GM12878 (cell line): ENCODE measurements at regions not wholly inside any gene's neighbourhood (a gene's known extent, or its start where the extent isn't known, plus 50 kb on each side); places are given as distances from the start of the nearest gene placed in this dataset.

ENCODE experiments used
- ATAC-seq: fragments of 200-7000 bp; cut with Tn5 transposase; 3 replicates; pipeline ENCODE4 v1.9.1; 2020; ENCODE audit warnings: mild to moderate bottlenecking, moderate library complexity
- BruUV-seq: library from RNA; stranded (reverse); fragments of 400-500 nt; replicated peaks from 2 replicates; lab custom pipeline; 2021; lab: Mats Ljungman, UMichigan
- CTCF ChIA-PET: fragments of 300-600 bp; sonication (Branson Sonifier 250); formaldehyde crosslinking; extraction: SDS; loops from one replicate; lab custom pipeline; 2021; ENCODE audit warnings: inconsistent platforms; lab: Yijun Ruan, JAX
- POLR2A ChIA-PET: fragments of 350-600 bp; formaldehyde crosslinking; extraction: SDS; loops from one replicate; lab custom pipeline; 2021; ENCODE audit warnings: inconsistent platforms; lab: Charles Lee
- RAD21 ChIA-PET: fragments of 300-600 bp; sonication (Branson Sonifier 250); formaldehyde crosslinking; loops from one replicate; lab custom pipeline; 2023; ENCODE audit warnings: antibody characterized with exemption; ENCODE audit not compliant: unreplicated experiment; lab: Charles Lee
- SMC1A ChIA-PET: fragments of 300-600 bp; sonication (Branson Sonifier 250); formaldehyde crosslinking; loops from one replicate; lab custom pipeline; 2023; ENCODE audit not compliant: unreplicated experiment, uncharacterized antibody; lab: Charles Lee
- DNase-seq: peaks from one replicate; pipeline ENCODE4 v3.0.0-alpha.2; 2011; ENCODE audit warnings: low read depth, low spot score
- FAIRE-seq: peaks from 3 replicates; lab custom pipeline; 2011; peaks lifted over from hg19 to GRCh38; lab: Jason Lieb, UNC
- H2AFZ ChIP-seq: 2 replicates; pipeline ENCODE4 v1.6.0; 2011; ENCODE audit warnings: low read depth, low read length, control low read depth; ENCODE audit not compliant: control insufficient read depth
- H3K27ac ChIP-seq: 2 replicates; pipeline ENCODE4 v1.5.1; 2011; ENCODE audit warnings: control low read depth; ENCODE audit not compliant: control insufficient read depth, insufficient read depth
- H3K27me3 ChIP-seq, 2 experiments: replicated peaks in 1 of 2; 2 replicates each; pipeline versions ENCODE4 v1.6.0 to v1.6.1; 2011; ENCODE audit warnings: low read length in 1 of 2; ENCODE audit not compliant: control insufficient read depth in 2 of 2, insufficient read depth in 2 of 2
- H3K36me3 ChIP-seq, 2 experiments: 2 replicates each; pipeline ENCODE4 v1.5.1; 2011; ENCODE audit warnings: low read length in 1 of 2; ENCODE audit not compliant: control insufficient read depth in 2 of 2, insufficient read depth in 2 of 2
- H3K4me1 ChIP-seq: 2 replicates; pipeline ENCODE4 v1.6.1; 2011; ENCODE audit warnings: mild to moderate bottlenecking, low read length, moderate library complexity, mixed read lengths; ENCODE audit not compliant: control insufficient read depth, insufficient read depth
- H3K4me2 ChIP-seq: 2 replicates; pipeline ENCODE4 v1.6.0; 2011; ENCODE audit warnings: control low read depth; ENCODE audit not compliant: control insufficient read depth, insufficient read depth
- H3K4me3 ChIP-seq: fragments of 200-600 bp; sonication (generic); 2 replicates; pipeline ENCODE4 v1.5.1; 2016
- H3K79me2 ChIP-seq: 2 replicates; pipeline ENCODE4 v1.6.0; 2011; ENCODE audit warnings: low read length; ENCODE audit not compliant: control insufficient read depth, insufficient read depth
- H3K9ac ChIP-seq: 2 replicates; pipeline ENCODE4 v1.8.0; 2011; ENCODE audit warnings: low read length, control low read depth, mixed read lengths; ENCODE audit not compliant: control insufficient read depth, insufficient read depth
- H3K9me3 ChIP-seq: replicated peaks from 3 replicates; pipeline ENCODE4 v1.5.1; 2011; ENCODE audit warnings: mild to moderate bottlenecking, low read length; ENCODE audit not compliant: control insufficient read depth, insufficient read depth
- H4K20me1 ChIP-seq: 2 replicates; pipeline ENCODE4 v1.6.0; 2011; ENCODE audit not compliant: control insufficient read depth, insufficient read depth
- BHLHE40 ChIP-seq, 2 experiments: fragments of 450-650 bp in 1 of 2; IDR thresholded peaks; 2 replicates each; pipeline ENCODE4 v1.6.1; 2011 to 2017; ENCODE audit warnings: low read depth in 2 of 2, borderline replicate concordance in 1 of 2, improper control_type of control experiment in 1 of 2, low read length in 1 of 2, mild to moderate bottlenecking in 1 of 2
- HCFC1 ChIP-seq: fragments of 150-350 bp; IDR thresholded peaks from 2 replicates; pipeline ENCODE4 v1.6.1; 2014; ENCODE audit warnings: low read length
- HDAC6 ChIP-seq: fragments of 200-600 bp; sonication (generic); IDR thresholded peaks from one replicate; pipeline ENCODE4 v1.8.0; 2017; ENCODE audit warnings: antibody characterized with exemption; ENCODE audit not compliant: unreplicated experiment
- IRF4 ChIP-seq: IDR thresholded peaks from 2 replicates; pipeline ENCODE4 v1.6.1; 2011; ENCODE audit warnings: low read depth, low read length
- NRF1 ChIP-seq: conservative IDR thresholded peaks from 2 replicates; pipeline ENCODE4 v1.6.1; 2011; ENCODE audit warnings: mild to moderate bottlenecking, low read depth, low read length, improper control_type of control experiment
- RAD21 ChIP-seq: IDR thresholded peaks from 2 replicates; pipeline ENCODE4 v1.6.1; 2011; ENCODE audit warnings: mild to moderate bottlenecking, low read depth, low read length, moderate library complexity; ENCODE audit not compliant: insufficient read depth
- SP1 ChIP-seq: IDR thresholded peaks from one replicate; pipeline ENCODE4 v1.6.1; 2011; ENCODE audit warnings: low read depth, low read length
- SREBF1 ChIP-seq: IDR thresholded peaks from 2 replicates; pipeline ENCODE4 v1.6.1; 2012; ENCODE audit warnings: mild to moderate bottlenecking, low read length
- TBL1XR1 ChIP-seq: IDR thresholded peaks from 2 replicates; pipeline ENCODE4 v1.6.1; 2012; ENCODE audit warnings: low read depth, low read length, improper control_type of control experiment
- WRNIP1 ChIP-seq: IDR thresholded peaks from 2 replicates; pipeline ENCODE4 v1.6.1; 2011; ENCODE audit warnings: low read depth, low read length, improper control_type of control experiment, borderline replicate concordance
- ZNF207 ChIP-seq: fragments of 450-650 bp; IDR thresholded peaks from 2 replicates; pipeline ENCODE4 v1.6.1; 2014; ENCODE audit warnings: antibody characterized with exemption, mild to moderate bottlenecking, borderline replicate concordance
- ZNF384 ChIP-seq: IDR thresholded peaks from 2 replicates; pipeline ENCODE4 v1.6.1; 2012; ENCODE audit warnings: low read depth, mild to moderate bottlenecking, low read length, improper control_type of control experiment, borderline replicate concordance
- WGBS: methylation state at CpG from one replicate; pipeline ENCODE4 v1.1.6; 2016; ENCODE audit warnings: low lambda C conversion rate; ENCODE audit not compliant: insufficient replicate concordance, insufficient coverage; ENCODE audit errors: missing lambda C conversion rate; 5-methylcytosine and 5-hydroxymethylcytosine counted together
- in situ Hi-C: fragments of 300-500 bp; cut with MboI; formaldehyde crosslinking; loops from 9 replicates; pipeline ENCODE4 v1.14.3; 2018; ENCODE audit warnings: mixed read lengths
- intact Hi-C: fragments of 100-400 bp; cut with micrococcal nuclease; formaldehyde crosslinking; loops from one replicate; pipeline ENCODE4 v1.14.2; 2022; ENCODE audit not compliant: unreplicated experiment
- TF ChIP-seq, protein P1 (sequence below): fragments of 150-350 bp; IDR thresholded peaks from 2 replicates; pipeline ENCODE4 v1.6.1; 2016; ENCODE audit warnings: low read depth, low read length
- TF ChIP-seq, protein P2 (sequence below): fragments of 450-650 bp; IDR thresholded peaks from 2 replicates; pipeline ENCODE4 v1.6.1; 2014; ENCODE audit warnings: mild to moderate bottlenecking
- TF ChIP-seq, protein P3 (sequence below): IDR thresholded peaks from 2 replicates; pipeline ENCODE4 v1.6.1; 2011; ENCODE audit warnings: mild to moderate bottlenecking, low read depth, low read length, moderate library complexity; ENCODE audit not compliant: insufficient replicate concordance
- TF ChIP-seq, protein P4 (sequence below): fragments of 450-650 bp; IDR thresholded peaks from 2 replicates; pipeline ENCODE4 v1.6.1; 2016; ENCODE audit warnings: mild to moderate bottlenecking

DNA sequence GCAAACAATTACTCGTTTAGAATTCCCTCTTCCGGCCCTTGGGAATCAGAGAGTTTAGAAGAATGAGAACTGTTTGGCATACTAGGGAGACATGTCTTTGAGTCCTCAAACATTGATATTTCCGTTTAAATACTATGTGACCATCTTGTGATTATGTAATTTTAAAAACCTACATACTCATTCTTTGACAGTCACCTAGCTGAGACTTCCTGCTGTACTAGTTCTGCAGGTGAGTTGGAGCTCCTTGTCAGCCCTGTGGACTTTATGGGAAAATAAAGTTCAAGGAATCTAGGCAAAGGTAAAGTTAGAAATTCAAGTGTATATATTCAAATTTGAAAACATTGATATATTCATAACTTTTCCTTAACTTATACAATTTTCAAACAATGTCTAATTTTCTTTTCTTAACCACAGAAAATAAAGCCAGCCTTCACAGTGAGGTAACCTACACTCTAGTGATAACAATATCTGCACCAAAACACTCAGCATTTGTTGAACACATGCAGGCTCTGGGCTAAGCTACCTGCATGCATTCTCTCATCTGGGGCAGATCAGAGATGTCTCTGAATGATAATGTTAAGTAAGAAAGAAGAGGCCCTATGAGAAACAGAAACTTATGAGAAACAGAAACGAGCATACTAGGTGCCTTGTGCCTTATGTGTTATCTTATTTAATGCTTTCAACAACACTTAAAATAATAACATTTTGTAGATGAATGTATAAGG, 67.0 kb upstream of the BACE2 start (continued):
- TF ChIP-seq, protein P1, sequence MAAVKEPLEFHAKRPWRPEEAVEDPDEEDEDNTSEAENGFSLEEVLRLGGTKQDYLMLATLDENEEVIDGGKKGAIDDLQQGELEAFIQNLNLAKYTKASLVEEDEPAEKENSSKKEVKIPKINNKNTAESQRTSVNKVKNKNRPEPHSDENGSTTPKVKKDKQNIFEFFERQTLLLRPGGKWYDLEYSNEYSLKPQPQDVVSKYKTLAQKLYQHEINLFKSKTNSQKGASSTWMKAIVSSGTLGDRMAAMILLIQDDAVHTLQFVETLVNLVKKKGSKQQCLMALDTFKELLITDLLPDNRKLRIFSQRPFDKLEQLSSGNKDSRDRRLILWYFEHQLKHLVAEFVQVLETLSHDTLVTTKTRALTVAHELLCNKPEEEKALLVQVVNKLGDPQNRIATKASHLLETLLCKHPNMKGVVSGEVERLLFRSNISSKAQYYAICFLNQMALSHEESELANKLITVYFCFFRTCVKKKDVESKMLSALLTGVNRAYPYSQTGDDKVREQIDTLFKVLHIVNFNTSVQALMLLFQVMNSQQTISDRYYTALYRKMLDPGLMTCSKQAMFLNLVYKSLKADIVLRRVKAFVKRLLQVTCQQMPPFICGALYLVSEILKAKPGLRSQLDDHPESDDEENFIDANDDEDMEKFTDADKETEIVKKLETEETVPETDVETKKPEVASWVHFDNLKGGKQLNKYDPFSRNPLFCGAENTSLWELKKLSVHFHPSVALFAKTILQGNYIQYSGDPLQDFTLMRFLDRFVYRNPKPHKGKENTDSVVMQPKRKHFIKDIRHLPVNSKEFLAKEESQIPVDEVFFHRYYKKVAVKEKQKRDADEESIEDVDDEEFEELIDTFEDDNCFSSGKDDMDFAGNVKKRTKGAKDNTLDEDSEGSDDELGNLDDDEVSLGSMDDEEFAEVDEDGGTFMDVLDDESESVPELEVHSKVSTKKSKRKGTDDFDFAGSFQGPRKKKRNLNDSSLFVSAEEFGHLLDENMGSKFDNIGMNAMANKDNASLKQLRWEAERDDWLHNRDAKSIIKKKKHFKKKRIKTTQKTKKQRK, result no peak

DNA sequence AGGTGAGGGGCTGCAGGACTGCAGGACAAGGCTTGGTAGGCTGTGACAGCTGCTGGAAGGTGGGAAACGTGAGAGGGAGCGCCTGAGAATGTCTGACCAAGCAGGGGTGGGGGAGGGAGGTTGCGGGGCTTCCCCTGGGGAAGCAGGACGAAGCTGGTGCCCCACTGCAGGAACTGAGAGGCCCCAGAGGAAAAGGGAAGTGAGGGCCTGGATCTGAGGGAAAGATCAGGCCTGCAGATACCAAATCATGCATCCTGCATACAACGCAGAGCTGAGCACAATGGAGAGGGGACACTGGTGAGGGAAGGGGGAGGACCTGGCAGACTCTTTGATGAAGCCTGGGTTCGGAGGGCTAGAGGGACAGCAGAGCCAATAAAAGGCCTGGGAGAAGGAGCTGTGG, 65.7 kb upstream of the BACE2 start:
- Histone ChIP-seq H4K20me1 (no peaks in the 10 kb centered on the region), H3K9ac (no peak overlapping the region), H2AFZ (no peak overlapping the region), H3K27ac (no peak overlapping the region), H3K4me1 (no peaks in the 10 kb centered on the region), H3K4me3 (no peak overlapping the region), H3K36me3 (no peaks in the 10 kb centered on the region), H3K9me3 (no peaks in the 10 kb centered on the region; the same call in 2 of the 3 replicates), H3K79me2 (no peaks in the 10 kb centered on the region), H3K4me2 (no peak overlapping the region), H3K27me3 (no peaks in the 10 kb centered on the region; a peak in 1 of 4 replicates)
- BruUV-seq, result no TSS peak
- WGBS, result 20% methylated on average over 5 of the region's 6 CpGs
- ChIA-PET RAD21 (no interaction called here), CTCF (no interaction called here), SMC1A (no interaction called here), POLR2A (no interaction called here)
- no peak for FAIRE-seq
- no peak for ATAC-seq
- in situ Hi-C loops, result no loop called here
- intact Hi-C loops, result no loop called here
- no peak for DNase-seq
- TF ChIP-seq BHLHE40 (IDR thresholded peaks at IDR 0.05; ENCODE audit: borderline replicate concordance in 1 of 2, low read depth in 2 of 2, low read length in 1 of 2) (no peak), HCFC1 (no peak), RAD21 (no peak), ZNF384 (no peak), WRNIP1 (no peak), ZNF207 (no peak), NRF1 (no peak), SP1 (no peak), IRF4 (no peak), HDAC6 (no peak), SREBF1 (no peak), TBL1XR1 (no peak)
- TF ChIP-seq, protein P2, sequence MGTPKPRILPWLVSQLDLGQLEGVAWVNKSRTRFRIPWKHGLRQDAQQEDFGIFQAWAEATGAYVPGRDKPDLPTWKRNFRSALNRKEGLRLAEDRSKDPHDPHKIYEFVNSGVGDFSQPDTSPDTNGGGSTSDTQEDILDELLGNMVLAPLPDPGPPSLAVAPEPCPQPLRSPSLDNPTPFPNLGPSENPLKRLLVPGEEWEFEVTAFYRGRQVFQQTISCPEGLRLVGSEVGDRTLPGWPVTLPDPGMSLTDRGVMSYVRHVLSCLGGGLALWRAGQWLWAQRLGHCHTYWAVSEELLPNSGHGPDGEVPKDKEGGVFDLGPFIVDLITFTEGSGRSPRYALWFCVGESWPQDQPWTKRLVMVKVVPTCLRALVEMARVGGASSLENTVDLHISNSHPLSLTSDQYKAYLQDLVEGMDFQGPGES, result no peak
- TF ChIP-seq, protein P3, sequence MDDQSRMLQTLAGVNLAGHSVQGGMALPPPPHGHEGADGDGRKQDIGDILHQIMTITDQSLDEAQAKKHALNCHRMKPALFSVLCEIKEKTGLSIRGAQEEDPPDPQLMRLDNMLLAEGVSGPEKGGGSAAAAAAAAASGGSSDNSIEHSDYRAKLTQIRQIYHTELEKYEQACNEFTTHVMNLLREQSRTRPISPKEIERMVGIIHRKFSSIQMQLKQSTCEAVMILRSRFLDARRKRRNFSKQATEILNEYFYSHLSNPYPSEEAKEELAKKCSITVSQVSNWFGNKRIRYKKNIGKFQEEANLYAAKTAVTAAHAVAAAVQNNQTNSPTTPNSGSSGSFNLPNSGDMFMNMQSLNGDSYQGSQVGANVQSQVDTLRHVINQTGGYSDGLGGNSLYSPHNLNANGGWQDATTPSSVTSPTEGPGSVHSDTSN, result no peak
- TF ChIP-seq, protein P4, sequence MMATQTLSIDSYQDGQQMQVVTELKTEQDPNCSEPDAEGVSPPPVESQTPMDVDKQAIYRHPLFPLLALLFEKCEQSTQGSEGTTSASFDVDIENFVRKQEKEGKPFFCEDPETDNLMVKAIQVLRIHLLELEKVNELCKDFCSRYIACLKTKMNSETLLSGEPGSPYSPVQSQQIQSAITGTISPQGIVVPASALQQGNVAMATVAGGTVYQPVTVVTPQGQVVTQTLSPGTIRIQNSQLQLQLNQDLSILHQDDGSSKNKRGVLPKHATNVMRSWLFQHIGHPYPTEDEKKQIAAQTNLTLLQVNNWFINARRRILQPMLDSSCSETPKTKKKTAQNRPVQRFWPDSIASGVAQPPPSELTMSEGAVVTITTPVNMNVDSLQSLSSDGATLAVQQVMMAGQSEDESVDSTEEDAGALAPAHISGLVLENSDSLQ, result no peak
